Stimulated activated CD4-positive, alpha-beta T cell treated with anti-CD3 and anti-CD28 coated beads, Interleukin-15, amount 100 ng/mL, for 1 hour (primary cell): ENCODE measurements at regions not wholly inside any gene's neighbourhood (a gene's known extent, or its start where the extent isn't known, plus 50 kb on each side); places are given as distances from the start of the nearest gene placed in this dataset.

Source experiments
- DNase-seq, 2 donors: peaks; one replicate each; pipeline ENCODE4 v3.0.0-alpha.2; 2020; ENCODE audit warnings: low read depth in 1 of 2, low spot score in 1 of 2

GRCh38 chr10:8532647-8533046 lies 478.2 kb downstream of the GATA3 start:
- DNase-seq: no peak

GRCh38 chr10:8533462-8533861 lies 479.0 kb downstream of the GATA3 start:
- DNase-seq: no peak

GRCh38 chr10:8534096-8534495 lies 479.6 kb downstream of the GATA3 start:
- DNase-seq: no peak

GRCh38 chr10:8534891-8535290 lies 480.4 kb downstream of the GATA3 start:
- DNase-seq: no peak

- no peak for DNase-seq
Measured at GRCh38 chr10:8539056-8539455, 484.6 kb downstream of the GATA3 start.

- no peak for DNase-seq
Measured at GRCh38 chr10:8543361-8544056, 489.0 kb downstream of the GATA3 start.

- DNase-seq: no peak
Measured at GRCh38 chr10:8544057-8544380, 489.5 kb downstream of the GATA3 start.

- DNase-seq: no peak
Measured at GRCh38 chr10:8544500-8544899, 490.0 kb downstream of the GATA3 start.

- DNase-seq: no peak
Measured at GRCh38 chr10:8554574-8554973, 500.1 kb downstream of the GATA3 start.

GRCh38 chr10:8556321-8556720 lies 501.8 kb downstream of the GATA3 start:
- DNase-seq: no peak

GRCh38 chr10:8563478-8563877 lies 509.0 kb downstream of the GATA3 start:
- no peak for DNase-seq

GRCh38 chr10:8566737-8567136 lies 512.2 kb downstream of the GATA3 start:
- DNase-seq: no peak

- DNase-seq: no peak
Measured at GRCh38 chr10:8568401-8568800, 513.9 kb downstream of the GATA3 start.

GRCh38 chr10:8575620-8576019 lies 521.1 kb downstream of the GATA3 start:
- DNase-seq: no peak

- no peak for DNase-seq
Measured at GRCh38 chr10:8576281-8576680, 521.8 kb downstream of the GATA3 start.

GRCh38 chr10:8576911-8577310 lies 522.4 kb downstream of the GATA3 start:
- DNase-seq: no peak

- no peak for DNase-seq
Measured at GRCh38 chr10:8577686-8578085, 523.2 kb downstream of the GATA3 start.

GRCh38 chr10:8581521-8582225 lies 527.2 kb downstream of the GATA3 start:
- DNase-seq: no peak

- DNase-seq: no peak
Measured at GRCh38 chr10:8583096-8583495, 528.6 kb downstream of the GATA3 start.

GRCh38 chr10:8584666-8585065 lies 530.2 kb downstream of the GATA3 start:
- DNase-seq: no peak

GRCh38 chr10:8586504-8586903 lies 532.0 kb downstream of the GATA3 start:
- DNase-seq: no peak

- no peak for DNase-seq
Measured at GRCh38 chr10:8588135-8588534, 533.6 kb downstream of the GATA3 start.

GRCh38 chr10:8590518-8590917 lies 536.0 kb downstream of the GATA3 start:
- no peak for DNase-seq
